ENCODE measurements at regions not wholly inside any gene's neighbourhood (a gene's known extent, or its start where the extent isn't known, plus 50 kb on each side); places are given as distances from the start of the nearest gene placed in this dataset.

- intact Hi-C loops (cut with DNase I; ENCODE audit: low total_unique reads), result no loop called here
- Histone ChIP-seq H3K9me3 (no peaks in the 10 kb centered on the region), H3K4me1 (peaks cover 0 to 30% (median 19%) of the 10 kb centered on the region in 4 donors), H3K36me3 (no peaks in the 10 kb centered on the region), H3K27me3 (no peaks in the 10 kb centered on the region), H3K27ac (no peak overlapping the region), H3K4me3 (no peak overlapping the region)
- no peak for DNase-seq
- TF ChIP-seq CTCF (IDR thresholded peaks at IDR 0.05), result no peak
These were observed 134.7 kb downstream of the KLF13 start for GRCh38 chr15:31461375-31461774.

GRCh38 chr15:31461911-31462480 lies 135.4 kb downstream of the KLF13 start:
- no peak overlapping the region for H3K4me3 ChIP-seq
- peaks cover 0 to 24% (median 13%) of the 10 kb centered on the region in 4 donors for H3K4me1 ChIP-seq
- DNase-seq, result peak in 1 of 2 donors; percentile 37
- no peak overlapping the region for H3K27ac ChIP-seq
- no peaks in the 10 kb centered on the region for H3K27me3 ChIP-seq
- intact Hi-C loops (cut with DNase I; ENCODE audit: low total_unique reads), result no loop called here
- TF ChIP-seq CTCF (IDR thresholded peaks at IDR 0.05), result no peak
- H3K36me3 ChIP-seq, result no peaks in the 10 kb centered on the region
- H3K9me3 ChIP-seq, result no peaks in the 10 kb centered on the region

GRCh38 chr15:31463521-31464102 lies 137.0 kb downstream of the KLF13 start:
- no peak overlapping the region for H3K27ac ChIP-seq
- intact Hi-C loops (cut with DNase I; ENCODE audit: low total_unique reads), result no loop called here
- peaks cover 0 to 8% (median 0%) of the 10 kb centered on the region in 4 donors for H3K4me1 ChIP-seq
- TF ChIP-seq CTCF (IDR thresholded peaks at IDR 0.05), result no peak
- no peaks in the 10 kb centered on the region for H3K36me3 ChIP-seq
- peaks cover 0 to 4% of the 10 kb centered on the region in 2 donors for H3K27me3 ChIP-seq
- DNase-seq, result peak in 1 of 2 donors; percentile 37
- H3K4me3 ChIP-seq, result no peak overlapping the region
- no peaks in the 10 kb centered on the region for H3K9me3 ChIP-seq

- Histone ChIP-seq H3K27ac (no peak overlapping the region), H3K4me3 (no peak overlapping the region), H3K9me3 (no peaks in the 10 kb centered on the region), H3K27me3 (peaks cover 0 to 4% of the 10 kb centered on the region in 2 donors), H3K4me1 (peaks cover 0 to 8% (median 0%) of the 10 kb centered on the region in 4 donors), H3K36me3 (no peaks in the 10 kb centered on the region)
- peak in 1 of 2 donors; percentile 38 for DNase-seq
- intact Hi-C loops (cut with DNase I; ENCODE audit: low total_unique reads), result no loop called here
- TF ChIP-seq CTCF (IDR thresholded peaks at IDR 0.05), result no peak
These were observed 137.8 kb downstream of the KLF13 start for GRCh38 chr15:31464216-31465082.

GRCh38 chr15:31465083-31465955 lies 138.7 kb downstream of the KLF13 start:
- Histone ChIP-seq H3K27me3 (peaks cover 0 to 4% of the 10 kb centered on the region in 2 donors), H3K4me3 (no peak overlapping the region), H3K4me1 (peaks cover 0 to 7% (median 0%) of the 10 kb centered on the region in 4 donors), H3K36me3 (no peaks in the 10 kb centered on the region), H3K9me3 (no peaks in the 10 kb centered on the region), H3K27ac (no peak overlapping the region)
- peak in 1 of 2 donors; percentile 53 for DNase-seq
- TF ChIP-seq CTCF (IDR thresholded peaks at IDR 0.05), result no peak
- intact Hi-C loops (cut with DNase I; ENCODE audit: low total_unique reads), result no loop called here

Measured in tibial artery (tissue), 4 donors.